ENCODE measurements at regions not wholly inside any gene's neighbourhood (a gene's known extent, or its start where the extent isn't known, plus 50 kb on each side); places are given as distances from the start of the nearest gene placed in this dataset.

GRCh38 chr1:214966346-214966745, 116.2 kb upstream of the KCNK2 start:
- TF ChIP-seq CTCF (IDR thresholded peaks at IDR 0.05; ENCODE audit: low read depth, low read length): no peak
- no peak for TF ChIP-seq MYC (IDR thresholded peaks at IDR 0.05; ENCODE audit: low read depth, low read length)
